H9 (cell line): ENCODE measurements at regions not wholly inside any gene's neighbourhood (a gene's known extent, or its start where the extent isn't known, plus 50 kb on each side); places are given as distances from the start of the nearest gene placed in this dataset.

Experiments used
- DNase-seq: peaks from one replicate; pipeline ENCODE4 v3.0.0-alpha.2; 2017
- H2AFZ ChIP-seq: one replicate; pipeline ENCODE4 v1.6.1; 2013; ENCODE audit warnings: mild to moderate bottlenecking, low read length, control low read depth, moderate library complexity
- H2AK5ac ChIP-seq: 2 replicates; pipeline ENCODE4 v1.6.1; 2013; ENCODE audit warnings: low read length, control low read depth, mixed read lengths; ENCODE audit not compliant: insufficient read length
- H2BK120ac ChIP-seq: one replicate; pipeline ENCODE4 v1.6.1; 2013; ENCODE audit warnings: low read depth, mild to moderate bottlenecking, low read length, control low read depth, inconsistent platforms; ENCODE audit not compliant: poor library complexity, severe bottlenecking
- H2BK12ac ChIP-seq: 2 replicates; pipeline ENCODE4 v1.6.1; 2013; ENCODE audit warnings: low read length, control low read depth, mixed read lengths, low read depth; ENCODE audit not compliant: insufficient read length
- H2BK15ac ChIP-seq: 2 replicates; pipeline ENCODE4 v1.6.1; 2013; ENCODE audit warnings: low read depth, low read length, control low read depth
- H2BK20ac ChIP-seq: one replicate; pipeline ENCODE4 v1.6.1; 2013; ENCODE audit warnings: low read depth, mild to moderate bottlenecking, low read length, control low read depth, inconsistent platforms; ENCODE audit not compliant: poor library complexity, severe bottlenecking
- H2BK5ac ChIP-seq: 2 replicates; pipeline ENCODE4 v1.6.1; 2013; ENCODE audit warnings: low read length, control low read depth, mixed read lengths; ENCODE audit not compliant: insufficient read length
- H3K14ac ChIP-seq: 2 replicates; pipeline ENCODE4 v1.6.1; 2013; ENCODE audit warnings: low read length, control low read depth; ENCODE audit not compliant: insufficient read depth
- H3K18ac ChIP-seq: 2 replicates; pipeline ENCODE4 v1.6.1; 2013; ENCODE audit warnings: low read depth, mild to moderate bottlenecking, mixed read lengths, low read length, control low read depth; ENCODE audit not compliant: insufficient read length
- H3K23ac ChIP-seq: 2 replicates; pipeline ENCODE4 v1.6.1; 2013; ENCODE audit warnings: low read length, control low read depth, mixed read lengths, low read depth; ENCODE audit not compliant: insufficient read length
- H3K23me2 ChIP-seq: 2 replicates; pipeline ENCODE4 v1.6.1; 2013; ENCODE audit warnings: low read depth, mild to moderate bottlenecking, mixed read lengths, low read length, control low read depth; ENCODE audit not compliant: insufficient read length, poor library complexity, severe bottlenecking
- H3K27ac ChIP-seq: 2 replicates; pipeline ENCODE4 v1.5.1; 2013; ENCODE audit warnings: low read length, control low read depth, mixed read lengths, low read depth; ENCODE audit not compliant: insufficient read length
- H3K27me3 ChIP-seq: 2 replicates; pipeline ENCODE4 v1.6.1; 2013; ENCODE audit warnings: low read length, control low read depth, inconsistent platforms; ENCODE audit not compliant: insufficient read depth
- H3K4ac ChIP-seq: 2 replicates; pipeline ENCODE4 v1.6.1; 2013; ENCODE audit warnings: low read depth, mild to moderate bottlenecking, control low read depth, inconsistent platforms, low read length, moderate library complexity
- H3K4me1 ChIP-seq: 2 replicates; pipeline ENCODE4 v1.6.1; 2013; ENCODE audit warnings: low read length, control low read depth, inconsistent platforms; ENCODE audit not compliant: insufficient read depth
- H3K4me2 ChIP-seq: 2 replicates; pipeline ENCODE4 v1.6.1; 2013; ENCODE audit warnings: low read length, control low read depth, mixed read lengths; ENCODE audit not compliant: insufficient read length, insufficient read depth
- H3K56ac ChIP-seq: 2 replicates; pipeline ENCODE4 v1.6.1; 2013; ENCODE audit warnings: low read depth, mild to moderate bottlenecking, mixed read lengths, low read length, control low read depth; ENCODE audit not compliant: insufficient read length
- H3K79me1 ChIP-seq: 2 replicates; pipeline ENCODE4 v1.6.1; 2013; ENCODE audit warnings: low read depth, mild to moderate bottlenecking, moderate library complexity, low read length, control low read depth, inconsistent platforms; ENCODE audit not compliant: insufficient read depth, poor library complexity, severe bottlenecking
- H3K79me2 ChIP-seq: 2 replicates; pipeline ENCODE4 v1.6.1; 2013; ENCODE audit warnings: low read length, control low read depth, inconsistent platforms; ENCODE audit not compliant: insufficient read depth
- H3K9ac ChIP-seq: 2 replicates; pipeline ENCODE4 v1.6.1; 2013; ENCODE audit warnings: low read length, control low read depth, mixed read lengths; ENCODE audit not compliant: insufficient read length; ENCODE audit errors: extremely low read depth
- H3K9me3 ChIP-seq: one replicate; pipeline ENCODE4 v1.6.1; 2013; ENCODE audit warnings: low read depth, low read length, inconsistent platforms; ENCODE audit not compliant: control insufficient read depth
- H3T11ph ChIP-seq: one replicate; pipeline ENCODE4 v1.6.1; 2013; ENCODE audit warnings: mild to moderate bottlenecking, low read length, control low read depth, inconsistent platforms
- H4K20me1 ChIP-seq: one replicate; pipeline ENCODE4 v1.6.1; 2013; ENCODE audit not compliant: control insufficient read depth, insufficient read length, insufficient read depth
- H4K5ac ChIP-seq: 2 replicates; pipeline ENCODE4 v1.6.1; 2013; ENCODE audit warnings: low read depth, mild to moderate bottlenecking, mixed read lengths, low read length, control low read depth; ENCODE audit not compliant: insufficient read length
- H4K8ac ChIP-seq: replicated peaks from 2 replicates; pipeline ENCODE4 v1.6.1; 2013; ENCODE audit warnings: low read length, control low read depth, mixed read lengths, low read depth; ENCODE audit not compliant: insufficient read length
- H4K91ac ChIP-seq: 2 replicates; pipeline ENCODE4 v1.6.1; 2013; ENCODE audit warnings: low read depth, mild to moderate bottlenecking, moderate library complexity, mixed read lengths, low read length, control low read depth; ENCODE audit not compliant: insufficient read length
- H3K27ac Mint-ChIP-seq, 3 experiments: 2 replicates in 2 of 3; 3 replicates in 1 of 3; pipeline ENCODE4 v1.8.0; 2020 to 2021; ENCODE audit warnings: mixed read lengths in 3 of 3, mild to moderate bottlenecking in 1 of 3, moderate library complexity in 1 of 3
- H3K27me3 Mint-ChIP-seq: 2 replicates; pipeline ENCODE4 v1.8.0; 2021; ENCODE audit warnings: low read depth, mild to moderate bottlenecking, moderate library complexity, mixed read lengths
- H3K36me3 Mint-ChIP-seq, 3 experiments: 2 replicates in 2 of 3; 3 replicates in 1 of 3; pipeline ENCODE4 v1.8.0; 2020 to 2021; ENCODE audit warnings: low read depth in 3 of 3, mixed read lengths in 3 of 3; ENCODE audit not compliant: insufficient read depth in 1 of 3
- H3K4me1 Mint-ChIP-seq, 2 experiments: 2 replicates each; pipeline ENCODE4 v1.8.0; 2020; ENCODE audit warnings: mixed read lengths in 2 of 2
- H3K4me3 Mint-ChIP-seq, 2 experiments: 2 replicates in 1 of 2; 3 replicates in 1 of 2; pipeline ENCODE4 v1.8.0; 2020 to 2021; ENCODE audit warnings: mild to moderate bottlenecking in 2 of 2, mixed read lengths in 2 of 2, moderate library complexity in 1 of 2
- H3K9me3 Mint-ChIP-seq, 2 experiments: 2 replicates in 1 of 2; 3 replicates in 1 of 2; pipeline ENCODE4 v1.8.0; 2020; ENCODE audit warnings: mild to moderate bottlenecking in 2 of 2, mixed read lengths in 2 of 2, moderate library complexity in 1 of 2
- CTCF ChIP-seq: fragments of 200-600 bp; sonication (generic); conservative IDR thresholded peaks from 3 replicates; pipeline ENCODE4 v1.8.0; 2021; ENCODE audit warnings: antibody characterized with exemption, mild to moderate bottlenecking
- WGBS: extraction: QIAGEN DNeasy Blood & Tissue Kit; methylation state at CpG from one replicate; pipeline ENCODE4 v1.1.7; 2013; ENCODE audit warnings: missing lambda C conversion rate, low lambda C conversion rate, mixed read lengths; ENCODE audit not compliant: insufficient read length; ENCODE audit errors: extremely low coverage; 5-methylcytosine and 5-hydroxymethylcytosine counted together

GRCh38 chr17:22492331-22492730 is 800.0 kb downstream of the KCNJ18 start:
- no peak overlapping the region for H3K9ac ChIP-seq
- TF ChIP-seq CTCF = no peak
- H4K8ac ChIP-seq = no peak overlapping the region
- no peak overlapping the region for H4K5ac ChIP-seq
- H3K4ac ChIP-seq = no peak overlapping the region
- H3K4me1 Mint-ChIP-seq = no peaks in the 10 kb centered on the region
- no peak overlapping the region for H2BK20ac ChIP-seq
- H2BK15ac ChIP-seq = no peak overlapping the region
- no peak overlapping the region for H2AK5ac ChIP-seq
- no peak overlapping the region for H3K4me2 ChIP-seq
- no peak overlapping the region for H2BK5ac ChIP-seq
- peaks cover 4% of the 10 kb centered on the region for H3K27me3 Mint-ChIP-seq
- no peak for DNase-seq
- H4K91ac ChIP-seq = no peak overlapping the region
- H3K56ac ChIP-seq = no peak overlapping the region
- H2BK120ac ChIP-seq = no peak overlapping the region
- H3K27me3 ChIP-seq = no peaks in the 10 kb centered on the region
- H3K27ac Mint-ChIP-seq = no peak overlapping the region
- H3K79me1 ChIP-seq = no peaks in the 10 kb centered on the region
- peaks cover 94% of the 10 kb centered on the region for H3K9me3 ChIP-seq
- H3K4me1 ChIP-seq = no peaks in the 10 kb centered on the region
- WGBS = no CpG with 5 or more reads among the region's 4 CpGs
- no peak overlapping the region for H3K27ac ChIP-seq
- H3K4me3 Mint-ChIP-seq = no peak overlapping the region
- no peak overlapping the region for H3T11ph ChIP-seq
- no peak overlapping the region for H3K18ac ChIP-seq
- H3K23ac ChIP-seq = no peak overlapping the region
- no peaks in the 10 kb centered on the region for H3K23me2 ChIP-seq
- peaks cover 93 to 99% of the 10 kb centered on the region in 2 experiments for H3K9me3 Mint-ChIP-seq
- no peaks in the 10 kb centered on the region for H4K20me1 ChIP-seq
- H2AFZ ChIP-seq = no peak overlapping the region
- H2BK12ac ChIP-seq = no peak overlapping the region
- peaks cover 3 to 19% (median 6%) of the 10 kb centered on the region in 3 experiments; a peak in 5 of 7 replicates for H3K36me3 Mint-ChIP-seq
- H3K14ac ChIP-seq = no peak overlapping the region
- H3K79me2 ChIP-seq = no peaks in the 10 kb centered on the region
